ENCODE measurements at regions not wholly inside any gene's neighbourhood (a gene's known extent, or its start where the extent isn't known, plus 50 kb on each side); places are given as distances from the start of the nearest gene placed in this dataset.

DNA sequence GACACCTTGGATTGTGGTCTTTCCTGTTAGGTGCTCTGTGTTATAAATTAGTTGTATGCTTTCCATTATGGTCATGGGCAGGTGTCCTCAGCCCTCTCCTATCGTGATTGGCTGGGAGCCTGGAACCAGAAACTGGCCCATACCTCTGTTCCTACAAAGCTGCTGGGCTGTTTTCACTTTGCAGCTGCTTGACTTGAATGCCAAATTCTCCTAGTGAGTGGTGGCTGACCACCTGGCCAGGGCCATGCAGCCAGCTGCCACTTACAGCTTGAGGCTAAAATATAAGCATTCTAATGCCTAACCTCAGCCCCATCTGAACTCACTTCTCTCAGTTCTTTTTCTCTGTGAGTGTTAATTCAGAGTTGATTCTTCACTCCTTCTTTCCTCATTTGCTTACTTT, 239.3 kb upstream of the GBE1 start:
- TF ChIP-seq CTCF (IDR thresholded peaks at IDR 0.05; ENCODE audit: low read depth, low read length, poor library complexity, severe bottlenecking), result no peak
- TF ChIP-seq EZH2phosphoT487 (IDR thresholded peaks at IDR 0.05; ENCODE audit: borderline replicate concordance, low read length), result no peak
